Sigmoid colon (tissue), 4 donors: ENCODE measurements at regions not wholly inside any gene's neighbourhood (a gene's known extent, or its start where the extent isn't known, plus 50 kb on each side); places are given as distances from the start of the nearest gene placed in this dataset.

Experiments used
- CTCF ChIP-seq, 4 experiments: fragments of 450-650 bp in 3 of 4; fragments of 200-600 bp in 1 of 4; IDR thresholded peaks; one replicate each; pipeline ENCODE4 v1.5.1; 2016 to 2019; ENCODE audit warnings: antibody characterized with exemption in 4 of 4, mild to moderate bottlenecking in 3 of 4, moderate library complexity in 2 of 4
- EP300 ChIP-seq, 4 donors: sonication (generic); formaldehyde crosslinking; IDR thresholded peaks; one replicate each; pipeline ENCODE4 v1.6.1; 2017; ENCODE audit warnings: antibody characterized with exemption in 4 of 4
- POLR2AphosphoS5 ChIP-seq, 4 donors: sonication (generic); formaldehyde crosslinking; IDR thresholded peaks; one replicate each; pipeline ENCODE4 v1.6.1; 2017; ENCODE audit warnings: antibody characterized with exemption in 4 of 4

GRCh38 chr15:70344666-70345065, 246.9 kb upstream of the TLE3 start:
- TF ChIP-seq CTCF (IDR thresholded peaks at IDR 0.05) (no peak), EP300 (IDR thresholded peaks at IDR 0.05) (no peak), POLR2AphosphoS5 (IDR thresholded peaks at IDR 0.05) (no peak)
